ENCODE measurements at regions not wholly inside any gene's neighbourhood (a gene's known extent, or its start where the extent isn't known, plus 50 kb on each side); places are given as distances from the start of the nearest gene placed in this dataset.

DNA sequence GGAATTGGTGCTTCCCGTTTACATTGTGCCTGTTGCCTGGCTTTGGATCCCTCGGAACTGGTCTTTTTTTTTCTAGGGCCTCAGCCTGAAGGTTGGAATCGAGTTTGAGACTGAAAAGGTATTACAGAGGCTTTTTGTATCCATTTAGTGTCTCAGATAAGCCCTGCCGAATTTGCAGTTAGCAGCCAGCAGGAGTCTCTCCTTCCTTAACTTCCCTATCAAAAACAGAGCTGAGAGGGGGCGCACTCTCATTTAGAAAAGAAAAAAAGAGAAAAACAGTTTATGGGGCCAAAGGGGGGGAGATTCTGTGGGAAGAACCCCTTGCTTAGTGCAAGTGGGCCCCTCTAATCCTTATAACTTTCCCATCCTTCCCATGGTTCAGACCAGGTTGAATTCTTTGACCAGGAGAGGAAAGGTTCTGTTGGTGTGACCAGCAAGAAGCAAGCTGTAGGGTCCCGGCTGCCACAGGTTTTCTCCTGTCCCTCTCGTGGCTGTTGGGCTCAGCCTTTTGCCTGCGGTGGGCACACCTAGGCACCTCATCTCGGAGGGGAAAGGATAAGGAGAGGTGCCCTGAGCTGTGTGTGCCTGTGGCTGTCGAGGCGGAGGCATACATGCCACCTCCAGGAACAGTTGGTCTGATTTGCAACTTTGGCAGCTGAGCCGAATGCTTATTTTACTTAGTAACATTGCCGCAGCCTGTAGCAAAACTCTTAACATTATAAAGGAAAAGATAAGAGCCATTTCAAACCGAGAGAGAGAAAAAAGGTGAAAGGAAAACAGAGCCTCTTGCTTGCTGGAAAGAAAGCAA, 565.0 kb upstream of the CNTN5 start:
- no peak for DNase-seq
- no peak overlapping the region for H3K27ac ChIP-seq
- no peaks in the 10 kb centered on the region for H3K27me3 ChIP-seq
- no peak for TF ChIP-seq POLR2A (IDR thresholded peaks at IDR 0.05)
- TF ChIP-seq, protein P1, sequence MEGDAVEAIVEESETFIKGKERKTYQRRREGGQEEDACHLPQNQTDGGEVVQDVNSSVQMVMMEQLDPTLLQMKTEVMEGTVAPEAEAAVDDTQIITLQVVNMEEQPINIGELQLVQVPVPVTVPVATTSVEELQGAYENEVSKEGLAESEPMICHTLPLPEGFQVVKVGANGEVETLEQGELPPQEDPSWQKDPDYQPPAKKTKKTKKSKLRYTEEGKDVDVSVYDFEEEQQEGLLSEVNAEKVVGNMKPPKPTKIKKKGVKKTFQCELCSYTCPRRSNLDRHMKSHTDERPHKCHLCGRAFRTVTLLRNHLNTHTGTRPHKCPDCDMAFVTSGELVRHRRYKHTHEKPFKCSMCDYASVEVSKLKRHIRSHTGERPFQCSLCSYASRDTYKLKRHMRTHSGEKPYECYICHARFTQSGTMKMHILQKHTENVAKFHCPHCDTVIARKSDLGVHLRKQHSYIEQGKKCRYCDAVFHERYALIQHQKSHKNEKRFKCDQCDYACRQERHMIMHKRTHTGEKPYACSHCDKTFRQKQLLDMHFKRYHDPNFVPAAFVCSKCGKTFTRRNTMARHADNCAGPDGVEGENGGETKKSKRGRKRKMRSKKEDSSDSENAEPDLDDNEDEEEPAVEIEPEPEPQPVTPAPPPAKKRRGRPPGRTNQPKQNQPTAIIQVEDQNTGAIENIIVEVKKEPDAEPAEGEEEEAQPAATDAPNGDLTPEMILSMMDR (IDR thresholded peaks at IDR 0.05): no peak
- no peaks in the 10 kb centered on the region for H3K36me3 ChIP-seq
- peaks cover 0 to 4% (median 0%) of the 10 kb centered on the region in 3 donors for H3K9me3 ChIP-seq
- WGBS, 2 donors: 68 to 71% methylated on average over 11 to 13 of the region's 14 CpGs
- intact Hi-C loops (cut with DNase I): no loop called here
- H3K4me1 ChIP-seq: no peaks in the 10 kb centered on the region
- H3K4me3 ChIP-seq: no peak overlapping the region

DNA sequence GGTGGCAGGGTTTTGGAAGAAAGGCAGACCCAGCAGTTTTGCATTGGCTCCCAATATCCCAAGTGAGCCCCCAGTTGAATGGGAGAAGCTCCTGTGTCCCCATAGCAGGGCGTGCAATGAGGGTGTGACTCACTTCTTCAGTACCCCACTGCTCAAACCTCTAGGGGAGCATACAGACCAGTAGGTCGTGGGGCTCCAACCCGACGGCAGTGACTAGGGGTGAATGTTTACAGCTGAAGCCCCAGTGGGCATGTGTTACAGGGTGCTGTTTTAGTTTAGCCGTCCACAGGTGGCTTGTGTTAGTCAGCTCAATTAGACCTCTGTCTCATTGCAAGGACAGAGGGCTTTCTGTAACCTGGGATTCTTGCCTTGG, 564.5 kb upstream of the CNTN5 start:
- Histone ChIP-seq H3K4me3 (no peak overlapping the region), H3K4me1 (no peaks in the 10 kb centered on the region), H3K27me3 (no peaks in the 10 kb centered on the region), H3K36me3 (no peaks in the 10 kb centered on the region), H3K9me3 (peaks cover 0 to 4% (median 0%) of the 10 kb centered on the region in 3 donors), H3K27ac (no peak overlapping the region)
- no peak for DNase-seq
- intact Hi-C loops (cut with DNase I): no loop called here
- TF ChIP-seq, protein P1 (IDR thresholded peaks at IDR 0.05): no peak
- no peak for TF ChIP-seq POLR2A (IDR thresholded peaks at IDR 0.05)
- WGBS, 2 donors: 78% methylated on average over 4 to 5 of the region's 5 CpGs

DNA sequence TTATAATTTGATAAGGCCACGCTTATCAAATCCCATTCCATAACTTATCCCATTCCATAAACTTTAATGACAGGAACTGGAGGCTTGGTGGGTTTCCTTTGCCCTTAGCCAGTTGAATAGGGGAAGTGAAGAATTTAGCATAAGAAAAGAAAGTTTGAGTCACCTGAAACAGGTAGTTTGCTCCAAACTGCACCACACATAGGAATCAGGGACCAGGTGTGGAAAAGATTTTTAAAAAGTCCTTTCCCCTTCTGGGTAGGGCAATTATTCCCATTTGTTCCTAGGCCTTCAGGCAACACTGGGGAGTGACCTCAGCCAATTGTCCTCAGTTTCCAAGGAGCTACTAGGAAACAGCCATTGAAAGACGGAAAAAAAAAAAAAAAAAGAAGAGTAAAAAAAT, 525.7 kb upstream of the CNTN5 start:
- TF ChIP-seq POLR2A (IDR thresholded peaks at IDR 0.05): no peak
- TF ChIP-seq, protein P1 (IDR thresholded peaks at IDR 0.05): no peak
- WGBS, 2 donors: 67 to 100% methylated on average over 1 to 2 of the region's 2 CpGs
- intact Hi-C loops (cut with DNase I): no loop called here

DNA sequence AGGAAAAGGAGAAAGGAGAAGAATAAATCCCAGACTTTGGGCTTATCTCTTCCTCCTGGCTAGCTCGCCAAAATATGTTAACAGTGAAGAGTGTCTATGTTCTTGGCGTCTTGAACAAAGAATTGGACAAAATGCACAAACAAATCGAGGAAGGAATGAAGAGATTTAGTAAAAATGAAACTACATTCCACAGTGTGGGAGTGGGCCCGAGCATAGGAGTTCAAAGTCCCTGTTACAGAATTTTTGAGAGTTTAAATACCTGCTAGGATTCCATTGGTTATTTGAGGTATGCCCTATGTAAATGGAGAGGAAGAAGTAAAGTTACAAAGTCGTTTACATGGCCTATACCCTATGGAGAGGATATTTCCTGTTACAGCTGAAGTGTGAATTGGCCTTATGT, 525.1 kb upstream of the CNTN5 start:
- 30 to 43% methylated on average over 5 of the region's 5 CpGs for WGBS, 2 donors
- no peak for TF ChIP-seq POLR2A (IDR thresholded peaks at IDR 0.05)
- TF ChIP-seq, protein P1 (IDR thresholded peaks at IDR 0.05): no peak
- Histone ChIP-seq H3K4me1 (no peaks in the 10 kb centered on the region), H3K9me3 (no peaks in the 10 kb centered on the region), H3K27ac (no peak overlapping the region), H3K4me3 (no peak overlapping the region), H3K27me3 (no peaks in the 10 kb centered on the region), H3K36me3 (no peaks in the 10 kb centered on the region)
- intact Hi-C loops (cut with DNase I): no loop called here
- no peak for DNase-seq

More for the DNA sequence above, 525.7 kb upstream of the CNTN5 start:
- Histone ChIP-seq H3K27me3 (no peaks in the 10 kb centered on the region), H3K4me1 (no peaks in the 10 kb centered on the region), H3K4me3 (no peak overlapping the region), H3K9me3 (no peaks in the 10 kb centered on the region), H3K36me3 (no peaks in the 10 kb centered on the region), H3K27ac (no peak overlapping the region)
- no peak for DNase-seq

DNA sequence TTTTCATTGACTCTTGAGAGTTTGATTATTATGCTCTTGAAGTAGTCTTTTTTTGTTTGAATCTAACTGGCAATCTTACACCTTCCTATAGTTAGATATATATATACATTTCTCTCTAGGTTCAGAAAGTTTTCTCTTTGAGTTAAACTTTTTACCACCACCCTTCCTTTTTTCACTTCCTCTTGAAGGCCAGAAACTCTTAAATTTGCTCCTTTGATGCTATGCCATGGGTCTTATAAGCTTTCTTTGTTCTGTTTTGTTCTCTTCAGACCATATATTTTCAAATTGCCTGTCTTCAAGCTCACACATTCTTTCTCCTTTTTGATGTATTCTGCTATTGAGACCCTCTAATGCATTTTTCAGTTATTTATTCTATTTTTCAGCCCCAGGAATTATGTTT, 513.5 kb upstream of the CNTN5 start:
- no peaks in the 10 kb centered on the region for H3K36me3 ChIP-seq
- H3K4me1 ChIP-seq: no peaks in the 10 kb centered on the region
- TF ChIP-seq POLR2A (IDR thresholded peaks at IDR 0.05): no peak
- TF ChIP-seq, protein P1 (IDR thresholded peaks at IDR 0.05): no peak
- intact Hi-C loops (cut with DNase I): no loop called here
- no peaks in the 10 kb centered on the region for H3K9me3 ChIP-seq
- H3K27ac ChIP-seq: no peak overlapping the region
- no peaks in the 10 kb centered on the region for H3K27me3 ChIP-seq
- no peak overlapping the region for H3K4me3 ChIP-seq
- DNase-seq: no peak

All from esophagus squamous epithelium (tissue), 5 donors.